Effector CD8-positive, alpha-beta T cell (primary cell): ENCODE measurements at regions not wholly inside any gene's neighbourhood (a gene's known extent, or its start where the extent isn't known, plus 50 kb on each side); places are given as distances from the start of the nearest gene placed in this dataset.

Experiments
- DNase-seq: peaks from one replicate; lab custom pipeline; 2025; lab: John Stamatoyannopoulos, UW

GRCh38 chr3:194738254-194739093 lies 52.8 kb downstream of the FAM43A start:
- DNase-seq = no peak

- DNase-seq = no peak
Observed at GRCh38 chr3:194739498-194740284, 54.0 kb downstream of the FAM43A start.

GRCh38 chr3:194740859-194741491 lies 55.3 kb downstream of the FAM43A start:
- no peak for DNase-seq

- no peak for DNase-seq
Observed at GRCh38 chr3:194741916-194742315, 56.2 kb downstream of the FAM43A start.

- DNase-seq = no peak
Observed at GRCh38 chr3:194744826-194745225, 59.1 kb downstream of the FAM43A start.

GRCh38 chr3:194745422-194746184 lies 59.9 kb downstream of the FAM43A start:
- DNase-seq = no peak

GRCh38 chr3:194748225-194748624 lies 62.5 kb downstream of the FAM43A start:
- DNase-seq = no peak

- no peak for DNase-seq
Observed at GRCh38 chr3:194749631-194750490, 64.2 kb downstream of the FAM43A start.

GRCh38 chr3:194750491-194750828 lies 64.8 kb downstream of the FAM43A start:
- DNase-seq = no peak

- no peak for DNase-seq
Observed at GRCh38 chr3:194755671-194756459, 70.2 kb downstream of the FAM43A start.

- DNase-seq = no peak
Observed at GRCh38 chr3:194756460-194756779, 70.7 kb downstream of the FAM43A start.

- DNase-seq = no peak
Observed at GRCh38 chr3:194756791-194757325, 71.2 kb downstream of the FAM43A start.

- no peak for DNase-seq
Observed at GRCh38 chr3:194757647-194758061, 72.0 kb downstream of the FAM43A start.

GRCh38 chr3:194758716-194759115 lies 73.0 kb downstream of the FAM43A start:
- DNase-seq = no peak

GRCh38 chr3:194760494-194761137 lies 74.9 kb downstream of the FAM43A start:
- no peak for DNase-seq

- DNase-seq = no peak
Observed at GRCh38 chr3:194761384-194761783, 75.7 kb downstream of the FAM43A start.

GRCh38 chr3:194766845-194767244 lies 81.2 kb downstream of the FAM43A start:
- no peak for DNase-seq

- DNase-seq = no peak
Observed at GRCh38 chr3:194767446-194768207, 81.9 kb downstream of the FAM43A start.

GRCh38 chr3:194768586-194768985 lies 82.9 kb downstream of the FAM43A start:
- DNase-seq = no peak
